Fibroblast of upper back skin (primary cell): ENCODE measurements at regions not wholly inside any gene's neighbourhood (a gene's known extent, or its start where the extent isn't known, plus 50 kb on each side); places are given as distances from the start of the nearest gene placed in this dataset.
A peak's percentile ranks its signal among the peaks of the same experiment; 100 is the strongest.
"Not testable (repeated sequence)": the region's sequence is repeated elsewhere in the genome, so short reads cannot be mapped to it uniquely, and the experiment has no call there.

Experiments
- DNase-seq: peaks from one replicate; pipeline ENCODE4 v3.0.0-alpha.2; 2013

GRCh38 chr1:244271691-244272308, 179.9 kb downstream of the ADSS2 start:
- DNase-seq: peak; percentile 37

GRCh38 chr1:244272471-244273261, 179.0 kb downstream of the ADSS2 start:
- DNase-seq: peak; percentile 88

- DNase-seq: no peak
Observed at GRCh38 chr1:244273262-244273844, 178.4 kb downstream of the ADSS2 start.

GRCh38 chr1:244273845-244274619, 177.7 kb downstream of the ADSS2 start:
- DNase-seq: peak; percentile 100

- no peak for DNase-seq
Observed at GRCh38 chr1:244276646-244277045, 175.1 kb downstream of the ADSS2 start.

- no peak for DNase-seq
Observed at GRCh38 chr1:244280201-244280600, 171.5 kb downstream of the ADSS2 start.

- no peak for DNase-seq
Observed at GRCh38 chr1:244280859-244281258, 170.8 kb downstream of the ADSS2 start.

GRCh38 chr1:244283772-244284171, 167.9 kb downstream of the ADSS2 start:
- no peak for DNase-seq

GRCh38 chr1:244284641-244285156, 167.0 kb downstream of the ADSS2 start:
- DNase-seq: no peak

- no peak for DNase-seq
Observed at GRCh38 chr1:244286341-244286740, 165.4 kb downstream of the ADSS2 start.

GRCh38 chr1:244287726-244288125, 164.0 kb downstream of the ADSS2 start:
- no peak for DNase-seq

- no peak for DNase-seq
Observed at GRCh38 chr1:244288663-244289062, 163.0 kb downstream of the ADSS2 start.

- no peak for DNase-seq
Observed at GRCh38 chr1:244289991-244290785, 161.5 kb downstream of the ADSS2 start.

GRCh38 chr1:244291236-244292201, 160.2 kb downstream of the ADSS2 start:
- no peak for DNase-seq

- no peak for DNase-seq
Observed at GRCh38 chr1:244294599-244295224, 157.0 kb downstream of the ADSS2 start.

- DNase-seq: no peak
Observed at GRCh38 chr1:244296003-244296402, 155.7 kb downstream of the ADSS2 start.

- no peak for DNase-seq
Observed at GRCh38 chr1:244296447-244296846, 155.3 kb downstream of the ADSS2 start.

GRCh38 chr1:244297087-244297486, 154.6 kb downstream of the ADSS2 start:
- no peak for DNase-seq

GRCh38 chr1:244297616-244298015, 154.1 kb downstream of the ADSS2 start:
- DNase-seq: no peak

- DNase-seq: not testable (repeated sequence)
Observed at GRCh38 chr1:244300029-244300375, 151.7 kb downstream of the ADSS2 start.
